HTERT RPE-1 (cell line): ENCODE measurements at regions not wholly inside any gene's neighbourhood (a gene's known extent, or its start where the extent isn't known, plus 50 kb on each side); places are given as distances from the start of the nearest gene placed in this dataset.
"Not testable (repeated sequence)": the region's sequence is repeated elsewhere in the genome, so short reads cannot be mapped to it uniquely, and the experiment has no call there.

Experiments
- in situ Hi-C: fragments of 300-500 bp; cut with MboI; formaldehyde crosslinking; loops from 4 replicates; pipeline ENCODE4 v1.14.3; 2020; ENCODE audit warnings: low sequenced_read_pairs

GRCh38 chr2:182477774-182478173 is 50.9 kb upstream of the PDE1A start:
- in situ Hi-C loops = no loop called here

GRCh38 chr2:182481676-182482075 is 54.8 kb upstream of the PDE1A start:
- in situ Hi-C loops = no loop called here

- in situ Hi-C loops = no loop called here
These were observed 55.7 kb upstream of the PDE1A start for GRCh38 chr2:182482511-182482910.

GRCh38 chr2:182496596-182496995 is 69.8 kb upstream of the PDE1A start:
- in situ Hi-C loops = no loop called here

- in situ Hi-C loops = no loop called here
These were observed 73.1 kb upstream of the PDE1A start for GRCh38 chr2:182499706-182500470.

GRCh38 chr2:182503886-182504285 is 77.0 kb upstream of the PDE1A start:
- in situ Hi-C loops = no loop called here

- in situ Hi-C loops = no loop called here
These were observed 78.1 kb upstream of the PDE1A start for GRCh38 chr2:182504903-182505302.

- in situ Hi-C loops = no loop called here
These were observed 79.8 kb upstream of the PDE1A start for GRCh38 chr2:182506606-182507005.

GRCh38 chr2:182508583-182508982 is 81.7 kb upstream of the PDE1A start:
- in situ Hi-C loops = not testable (repeated sequence)

- in situ Hi-C loops = no loop called here
These were observed 82.4 kb upstream of the PDE1A start for GRCh38 chr2:182509216-182509615.

- in situ Hi-C loops = no loop called here
These were observed 94.9 kb upstream of the PDE1A start for GRCh38 chr2:182521453-182522404.

GRCh38 chr2:182522405-182522896 is 95.6 kb upstream of the PDE1A start:
- in situ Hi-C loops = no loop called here

GRCh38 chr2:182522972-182523473 is 96.2 kb upstream of the PDE1A start:
- in situ Hi-C loops = no loop called here

- in situ Hi-C loops = no loop called here
These were observed 103.8 kb upstream of the PDE1A start for GRCh38 chr2:182530636-182531035.

GRCh38 chr2:182540252-182540651 is 113.4 kb upstream of the PDE1A start:
- in situ Hi-C loops = no loop called here

- in situ Hi-C loops = no loop called here
These were observed 114.4 kb upstream of the PDE1A start for GRCh38 chr2:182541268-182541667.

GRCh38 chr2:182542501-182543258 is 115.8 kb upstream of the PDE1A start:
- in situ Hi-C loops = no loop called here

- in situ Hi-C loops = no loop called here
These were observed 117.1 kb upstream of the PDE1A start for GRCh38 chr2:182543741-182544525.

- in situ Hi-C loops = no loop called here
These were observed 118.8 kb upstream of the PDE1A start for GRCh38 chr2:182545420-182546167.
